HG03571 (cell line): ENCODE measurements at regions not wholly inside any gene's neighbourhood (a gene's known extent, or its start where the extent isn't known, plus 50 kb on each side); places are given as distances from the start of the nearest gene placed in this dataset.

ENCODE experiments used
- ATAC-seq: cut with Tn5 transposase; IDR thresholded peaks from one replicate; pipeline ENCODE4 v1.9.1; 2021; ENCODE audit not compliant: unreplicated experiment

DNA sequence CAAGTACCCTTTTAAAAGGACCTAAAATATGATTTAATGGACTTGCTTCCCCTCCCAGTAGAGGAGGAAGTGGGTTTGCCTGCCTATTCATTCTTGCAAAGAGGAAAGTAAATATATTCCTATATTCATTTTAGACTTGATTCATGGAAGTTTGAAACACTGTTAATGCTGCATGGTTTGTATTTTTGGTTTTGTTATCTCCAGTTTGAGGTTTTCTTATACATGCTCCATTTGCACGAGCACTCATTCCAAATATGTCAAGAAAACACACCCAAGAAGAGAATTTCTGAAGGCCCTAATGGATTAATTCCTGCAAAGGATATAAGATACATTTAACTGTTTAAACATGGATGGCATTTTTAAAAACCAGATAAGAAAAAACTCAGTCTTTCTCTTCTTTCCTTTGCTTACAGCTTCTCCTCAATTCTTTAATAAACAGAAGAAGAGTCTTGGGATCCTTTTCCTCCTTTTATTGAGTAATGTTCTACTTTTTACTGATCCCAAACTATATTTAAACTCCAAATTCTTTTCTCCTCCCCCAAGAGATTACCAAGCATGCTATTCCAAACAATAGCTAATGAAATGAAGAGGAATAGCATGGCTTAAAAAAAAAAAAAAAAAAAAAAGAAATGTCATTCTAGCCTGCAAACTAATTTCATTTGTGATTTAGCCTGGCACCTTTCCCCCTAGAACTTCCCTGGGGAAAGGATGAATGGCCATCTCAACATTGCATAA lies 54.6 kb upstream of the LDB2 start:
- no peak for ATAC-seq

DNA sequence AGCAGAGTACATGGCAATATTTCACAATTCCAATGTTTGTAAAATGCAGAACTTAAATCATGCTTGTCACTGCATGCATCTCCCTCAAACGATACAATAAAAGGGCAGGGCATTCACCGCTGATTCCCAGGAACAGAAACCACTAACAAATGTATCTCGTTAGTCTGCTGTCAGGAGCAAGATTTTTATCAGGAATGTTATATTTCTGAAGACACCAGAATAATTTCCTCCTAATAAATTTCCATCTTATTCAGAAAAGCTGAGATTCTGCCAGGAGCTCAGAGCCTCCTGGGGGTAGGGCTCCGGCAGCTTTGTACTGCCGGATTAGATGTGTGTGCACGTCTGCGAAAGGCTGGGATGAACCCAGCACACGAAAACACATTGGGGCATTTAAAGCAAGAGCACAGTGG lies 54.0 kb upstream of the LDB2 start:
- ATAC-seq, result no peak
